Hematopoietic multipotent progenitor cell treated with erythropoietin and hydrocortisone succinate and interleukin-3 and kit ligand, for 4 days (in vitro differentiated cells): ENCODE measurements at regions not wholly inside any gene's neighbourhood (a gene's known extent, or its start where the extent isn't known, plus 50 kb on each side); places are given as distances from the start of the nearest gene placed in this dataset.

Experiments
- DNase-seq: peaks from one replicate; pipeline ENCODE4 v3.0.0-alpha.2; 2015

- DNase-seq = no peak
These were observed 854.8 kb upstream of the KLHL29 start for GRCh38 chr2:22530131-22530530.

- no peak for DNase-seq
These were observed 848.8 kb upstream of the KLHL29 start for GRCh38 chr2:22536133-22536532.

GRCh38 chr2:22554453-22554852, 830.5 kb upstream of the KLHL29 start:
- no peak for DNase-seq

DNA sequence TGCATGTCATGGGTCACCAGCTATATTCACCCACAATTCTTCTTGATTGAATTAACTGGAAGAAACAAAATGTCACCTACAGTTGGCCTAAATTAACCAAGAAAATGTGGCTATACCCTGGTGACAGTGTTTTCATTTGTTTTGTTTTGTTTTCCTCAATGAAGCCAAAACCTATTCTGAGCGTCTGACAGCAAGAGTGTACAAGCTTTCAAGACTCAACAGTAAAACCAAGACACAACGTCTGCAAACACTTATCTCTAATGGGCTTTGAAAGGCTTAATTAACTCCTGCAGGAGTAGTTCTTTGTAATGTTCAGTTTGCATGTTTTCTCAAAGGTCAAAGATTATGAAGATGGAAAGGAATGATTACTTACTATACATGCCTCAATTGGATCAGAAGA, 827.6 kb upstream of the KLHL29 start:
- DNase-seq = no peak

DNA sequence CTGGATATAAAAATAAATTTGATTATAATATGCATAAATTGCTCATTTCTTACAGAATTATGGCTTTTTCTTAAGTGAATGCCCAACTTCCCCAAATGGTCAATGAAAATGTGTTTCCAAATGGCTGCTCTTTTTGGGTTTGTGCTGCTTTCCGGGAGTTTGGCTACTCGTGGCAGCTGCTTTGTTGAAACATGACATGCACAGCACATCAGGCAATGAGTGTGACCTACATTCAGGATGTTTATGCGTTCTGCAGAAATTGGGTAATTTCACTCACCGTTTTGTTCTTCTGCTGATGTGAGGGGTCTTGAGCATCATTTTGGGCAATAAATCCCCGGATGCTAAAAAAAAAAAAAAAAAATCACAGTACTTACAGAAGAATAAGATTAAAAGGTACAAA, 825.0 kb upstream of the KLHL29 start:
- no peak for DNase-seq

- DNase-seq = no peak
These were observed 805.6 kb upstream of the KLHL29 start for GRCh38 chr2:22579341-22579740.

DNA sequence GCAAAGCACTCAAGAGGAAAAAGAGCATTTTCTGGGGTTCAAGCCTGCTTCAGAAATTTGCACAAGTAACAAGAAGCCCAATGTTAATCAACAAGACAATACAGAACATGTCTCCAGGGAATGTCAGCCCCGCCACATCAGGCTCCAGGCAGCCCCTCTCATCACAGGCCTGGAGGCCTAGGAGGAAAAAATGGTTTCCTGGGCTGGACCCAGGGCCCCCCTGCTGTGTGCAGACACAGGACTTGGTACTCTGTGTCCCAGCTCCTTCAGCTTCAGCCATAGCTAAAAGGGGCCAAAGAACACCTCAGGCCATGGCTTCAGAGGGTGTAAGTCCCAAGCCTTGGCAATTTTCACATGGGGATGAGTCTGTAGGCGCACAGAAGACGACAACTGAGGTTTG, 802.9 kb upstream of the KLHL29 start:
- DNase-seq = no peak

DNA sequence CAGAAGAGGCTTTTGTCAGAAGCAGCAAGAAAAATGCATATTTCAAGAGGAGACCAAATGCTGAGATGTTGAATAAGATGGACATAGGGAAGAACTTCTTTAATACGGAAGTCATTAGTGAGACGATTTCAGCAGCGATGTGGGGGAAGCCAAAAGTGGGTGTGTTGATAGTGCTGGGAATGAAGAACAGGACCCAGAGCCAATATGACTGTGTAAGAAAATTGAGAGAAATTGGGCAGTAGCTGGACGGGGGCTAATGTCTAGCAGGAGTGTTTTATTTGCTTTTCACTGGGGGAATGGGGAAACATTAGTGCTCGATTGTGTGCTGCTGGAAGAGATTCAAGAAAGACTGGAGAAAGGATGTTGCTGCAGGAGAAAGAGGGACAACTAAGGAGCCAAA, 788.7 kb upstream of the KLHL29 start:
- DNase-seq = no peak

DNA sequence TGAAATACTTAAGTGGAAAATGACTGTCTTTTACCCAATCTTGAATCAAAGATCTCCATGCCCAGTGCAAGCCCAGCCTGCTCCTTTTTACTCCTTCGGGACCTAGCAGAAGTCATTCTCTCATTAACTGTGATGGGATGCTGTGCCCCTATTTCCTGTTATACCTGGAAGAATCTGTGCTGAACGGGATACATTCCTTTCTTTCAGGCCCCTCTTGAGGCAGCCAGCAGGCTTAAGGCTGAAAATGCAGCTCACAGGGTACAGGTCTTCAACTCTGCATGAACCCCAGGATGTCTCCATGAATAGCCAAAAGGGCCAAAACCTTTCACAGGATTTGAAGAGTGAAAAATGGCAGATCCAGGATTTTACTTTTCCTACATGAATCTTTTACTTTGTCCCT, 784.8 kb upstream of the KLHL29 start:
- no peak for DNase-seq

GRCh38 chr2:22600999-22601398, 784.0 kb upstream of the KLHL29 start:
- no peak for DNase-seq

- DNase-seq = no peak
These were observed 780.8 kb upstream of the KLHL29 start for GRCh38 chr2:22604136-22604535.

DNA sequence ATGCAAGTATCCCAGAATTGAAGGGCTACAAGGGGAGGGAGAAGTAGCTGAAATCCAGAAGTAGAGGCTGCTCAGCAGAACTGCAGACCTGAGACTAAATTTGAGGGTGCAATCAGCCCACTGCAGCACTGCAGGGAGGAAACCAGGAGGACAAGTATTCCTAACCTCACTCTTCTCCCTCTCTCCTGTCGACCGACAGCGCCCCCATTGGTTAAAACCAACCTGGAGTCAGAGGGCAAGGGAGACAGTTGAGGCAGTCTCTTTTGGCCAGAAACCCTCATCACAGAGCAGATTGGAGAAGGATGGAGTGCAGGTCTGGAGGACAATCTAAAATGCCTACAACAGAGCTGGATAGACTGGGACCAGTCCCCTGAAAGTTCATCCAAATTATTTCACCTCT, 768.9 kb upstream of the KLHL29 start:
- no peak for DNase-seq

DNA sequence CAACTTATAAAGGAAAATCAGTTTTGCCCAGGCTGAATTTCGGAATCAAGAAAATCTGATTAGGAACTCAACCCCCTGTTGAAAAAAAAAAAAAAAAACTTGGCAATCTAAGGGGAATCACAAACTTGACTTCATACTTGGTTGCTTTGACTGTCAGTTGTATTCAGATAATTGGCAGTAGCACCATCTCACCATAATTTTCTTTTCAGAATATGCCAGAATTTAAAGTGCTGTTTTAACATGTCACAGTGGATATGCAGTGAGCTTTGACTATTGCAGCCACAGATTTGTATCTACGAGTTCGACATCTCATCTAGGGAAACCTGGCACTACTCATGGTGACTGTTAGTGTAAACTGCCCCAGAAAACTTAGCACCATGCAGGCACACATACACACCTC, 761.4 kb upstream of the KLHL29 start:
- DNase-seq = no peak

DNA sequence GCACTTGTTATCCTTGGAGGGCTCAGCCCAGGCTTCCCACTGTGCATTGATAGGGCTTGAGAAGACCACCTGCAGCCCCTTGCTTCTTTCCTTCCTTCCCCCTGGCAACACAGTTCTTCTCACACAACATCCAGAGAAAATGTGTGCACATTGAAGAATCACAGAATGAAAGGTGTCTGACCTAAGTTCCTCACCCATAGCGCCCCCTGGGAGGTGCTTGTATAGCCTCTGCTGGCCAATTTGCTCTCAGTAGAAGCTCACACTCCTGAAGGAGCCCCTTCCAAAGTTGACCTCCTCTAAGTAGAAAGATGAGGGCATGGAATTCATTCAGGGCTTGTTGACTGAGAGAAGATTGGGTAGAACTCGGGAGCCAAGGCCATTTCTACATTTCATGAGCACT, 758.4 kb upstream of the KLHL29 start:
- peak; percentile 1 for DNase-seq

DNA sequence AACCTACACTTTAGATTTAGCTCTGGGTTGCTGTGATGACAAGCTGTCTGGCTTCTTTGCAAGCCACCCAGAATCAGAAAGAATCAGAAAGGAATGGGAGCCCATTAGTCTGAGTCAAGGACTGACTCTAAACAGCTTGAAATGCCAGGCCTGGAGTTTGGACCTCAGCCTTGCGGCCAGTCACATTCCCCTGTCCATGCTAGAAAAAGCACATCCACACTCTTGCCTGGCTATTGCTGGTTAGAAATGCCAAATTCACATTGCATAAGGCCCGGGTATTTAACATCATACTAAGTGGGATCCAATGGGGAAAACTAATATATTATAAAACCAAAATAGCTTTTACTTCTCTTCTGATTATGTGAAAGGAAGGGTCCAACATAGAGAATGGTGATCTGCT, 756.8 kb upstream of the KLHL29 start:
- DNase-seq = no peak

- DNase-seq = no peak
These were observed 756.1 kb upstream of the KLHL29 start for GRCh38 chr2:22628906-22629305.

DNA sequence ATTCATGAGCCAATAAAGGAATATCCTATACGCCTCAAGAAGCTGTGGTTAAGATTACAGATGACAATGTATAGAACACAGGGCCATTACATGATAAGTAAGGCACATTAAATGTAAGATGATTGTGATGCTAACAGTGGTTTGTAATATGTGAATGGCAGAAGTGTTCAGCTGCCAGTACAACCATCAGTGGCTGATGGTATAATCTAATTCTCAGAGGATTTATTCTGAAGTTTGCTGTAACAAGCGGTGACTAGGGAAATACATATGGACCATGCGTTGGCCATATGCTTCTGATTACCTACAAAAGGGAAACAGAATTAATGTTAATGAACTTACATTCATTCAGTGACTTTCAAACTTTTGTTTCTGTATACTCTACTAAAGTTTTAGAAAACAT, 750.8 kb upstream of the KLHL29 start:
- no peak for DNase-seq

- DNase-seq = no peak
These were observed 728.6 kb upstream of the KLHL29 start for GRCh38 chr2:22656426-22656825.

DNA sequence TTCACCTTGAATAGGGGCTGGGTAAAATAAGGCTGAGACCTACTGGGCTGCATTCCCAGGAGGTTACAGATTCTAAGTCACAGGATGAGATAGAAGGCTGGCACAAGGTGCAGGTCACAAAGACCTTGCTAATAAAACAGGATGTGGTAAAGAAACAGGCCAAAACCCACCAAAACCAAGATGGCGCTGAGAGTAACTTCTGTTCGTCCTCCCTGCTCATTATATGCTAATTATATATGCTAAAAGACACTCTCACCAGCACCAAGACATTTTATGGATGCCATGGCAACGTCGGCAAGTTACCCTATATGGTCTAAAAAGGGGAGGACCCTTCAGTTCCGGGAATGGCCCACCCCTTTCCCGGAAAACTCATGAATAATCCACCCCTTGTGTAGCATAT, 711.5 kb upstream of the KLHL29 start:
- no peak for DNase-seq

- no peak for DNase-seq
These were observed 701.1 kb upstream of the KLHL29 start for GRCh38 chr2:22683914-22684313.

- DNase-seq = no peak
These were observed 694.9 kb upstream of the KLHL29 start for GRCh38 chr2:22690096-22690495.

- DNase-seq = no peak
These were observed 693.3 kb upstream of the KLHL29 start for GRCh38 chr2:22691666-22692065.

- no peak for DNase-seq
These were observed 692.2 kb upstream of the KLHL29 start for GRCh38 chr2:22692746-22693145.

GRCh38 chr2:22694300-22694699, 690.7 kb upstream of the KLHL29 start:
- no peak for DNase-seq

- DNase-seq = no peak
These were observed 690.1 kb upstream of the KLHL29 start for GRCh38 chr2:22694856-22695255.

GRCh38 chr2:22697054-22697788, 687.8 kb upstream of the KLHL29 start:
- no peak for DNase-seq
